Activated T-helper 17 cell treated with anti-CD3 and anti-CD28 coated beads, Interleukin-2, amount 50 U/mL, for 72 hours (primary cell): ENCODE measurements at regions not wholly inside any gene's neighbourhood (a gene's known extent, or its start where the extent isn't known, plus 50 kb on each side); places are given as distances from the start of the nearest gene placed in this dataset.
"Not testable (repeated sequence)": the region's sequence is repeated elsewhere in the genome, so short reads cannot be mapped to it uniquely, and the experiment has no call there.

Experiments
- ATAC-seq: fragments of 150-1000 bp; cut with Tn5 transposase; replicated peaks from 2 replicates; pipeline ENCODE4 v1.10.0; 2021; ENCODE audit warnings: mild to moderate bottlenecking, moderate library complexity
- H3K27ac Mint-ChIP-seq: one replicate; pipeline ENCODE4 v1.8.0; 2022; ENCODE audit warnings: mixed read lengths
- H3K27me3 Mint-ChIP-seq: one replicate; pipeline ENCODE4 v1.8.0; 2022; ENCODE audit warnings: mixed read lengths
- H3K36me3 Mint-ChIP-seq: one replicate; pipeline ENCODE4 v1.8.0; 2022; ENCODE audit warnings: low read depth, mild to moderate bottlenecking, mixed read lengths
- H3K4me1 Mint-ChIP-seq: one replicate; pipeline ENCODE4 v1.8.0; 2022; ENCODE audit warnings: mixed read lengths
- H3K4me3 Mint-ChIP-seq: one replicate; pipeline ENCODE4 v1.8.0; 2022; ENCODE audit warnings: mild to moderate bottlenecking, mixed read lengths
- H3K9me3 Mint-ChIP-seq: one replicate; pipeline ENCODE4 v1.8.0; 2022; ENCODE audit warnings: mixed read lengths

DNA sequence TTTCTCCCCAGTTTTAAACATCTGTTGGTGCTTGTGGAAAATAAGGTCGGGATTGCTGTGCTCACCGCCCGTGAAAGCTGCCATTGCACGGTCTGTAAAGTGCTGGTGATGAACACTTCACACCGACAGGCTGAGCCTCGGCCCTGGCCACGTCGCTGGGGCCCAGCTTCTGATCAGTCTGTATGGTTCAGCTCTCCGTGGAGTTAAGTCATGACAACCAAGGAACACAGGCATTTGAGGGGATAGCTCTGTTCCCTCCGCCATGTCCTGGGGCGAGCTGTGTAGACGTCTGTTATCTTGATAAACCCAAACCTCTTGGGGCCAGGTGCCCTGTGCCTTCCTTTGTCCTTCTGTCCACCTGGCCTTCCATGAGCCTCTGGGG, 110.6 kb downstream of the METRNL start:
- H3K27ac Mint-ChIP-seq = no peak overlapping the region
- H3K9me3 Mint-ChIP-seq = no peaks in the 10 kb centered on the region
- H3K27me3 Mint-ChIP-seq = no peaks in the 10 kb centered on the region
- no peaks in the 10 kb centered on the region for H3K36me3 Mint-ChIP-seq
- H3K4me1 Mint-ChIP-seq = no peaks in the 10 kb centered on the region
- ATAC-seq = no peak
- no peak overlapping the region for H3K4me3 Mint-ChIP-seq

DNA sequence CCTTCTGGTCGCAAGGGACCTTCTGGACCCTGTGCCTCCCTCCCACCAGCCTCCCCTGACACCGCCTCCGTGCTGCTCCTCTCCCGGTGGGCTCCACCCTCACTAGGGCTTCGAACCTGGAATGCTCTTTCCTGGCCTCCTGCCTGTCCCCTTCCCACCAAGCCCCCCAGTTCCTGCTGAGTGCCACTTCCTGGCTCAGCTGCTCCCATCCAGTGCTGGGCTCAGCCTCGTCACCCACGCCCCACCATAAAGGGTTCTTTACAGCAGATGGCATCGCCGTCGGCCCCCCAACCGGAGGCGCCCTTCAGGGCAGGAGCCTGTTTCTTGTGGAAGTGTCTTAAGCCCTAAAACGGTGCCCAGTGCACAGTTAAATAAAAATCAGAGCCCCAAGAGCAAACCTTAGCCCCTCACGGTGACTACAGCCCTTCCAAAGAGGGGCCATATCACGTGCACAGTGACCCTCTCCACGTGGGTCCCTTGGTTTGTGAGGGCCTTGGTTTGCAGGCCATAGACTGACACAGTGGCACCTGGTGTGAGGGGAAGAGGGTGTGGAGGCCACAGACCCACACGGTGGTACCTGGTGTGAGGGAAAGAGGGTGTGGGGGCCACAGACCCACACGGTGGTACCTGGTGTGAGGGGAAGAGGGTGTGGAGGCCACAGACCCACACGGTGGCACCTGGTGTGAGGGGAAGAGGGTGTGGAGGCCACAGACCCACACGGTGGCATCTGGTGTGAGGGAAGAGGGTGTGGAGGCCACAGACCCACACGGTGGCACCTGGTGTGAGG, 111.4 kb downstream of the METRNL start:
- Mint-ChIP-seq H3K4me1 (no peaks in the 10 kb centered on the region), H3K9me3 (no peaks in the 10 kb centered on the region), H3K27me3 (no peaks in the 10 kb centered on the region), H3K4me3 (no peak overlapping the region), H3K27ac (peak overlapping the region; percentile 46), H3K36me3 (no peaks in the 10 kb centered on the region)
- ATAC-seq = no peak

- H3K27ac Mint-ChIP-seq = peak overlapping the region; percentile 46
- H3K36me3 Mint-ChIP-seq = no peaks in the 10 kb centered on the region
- H3K27me3 Mint-ChIP-seq = no peaks in the 10 kb centered on the region
- H3K4me3 Mint-ChIP-seq = no peak overlapping the region
- no peak for ATAC-seq
- H3K9me3 Mint-ChIP-seq = no peaks in the 10 kb centered on the region
- H3K4me1 Mint-ChIP-seq = no peaks in the 10 kb centered on the region
Measured at GRCh38 chr17:83191388-83192160, 112.2 kb downstream of the METRNL start.

DNA sequence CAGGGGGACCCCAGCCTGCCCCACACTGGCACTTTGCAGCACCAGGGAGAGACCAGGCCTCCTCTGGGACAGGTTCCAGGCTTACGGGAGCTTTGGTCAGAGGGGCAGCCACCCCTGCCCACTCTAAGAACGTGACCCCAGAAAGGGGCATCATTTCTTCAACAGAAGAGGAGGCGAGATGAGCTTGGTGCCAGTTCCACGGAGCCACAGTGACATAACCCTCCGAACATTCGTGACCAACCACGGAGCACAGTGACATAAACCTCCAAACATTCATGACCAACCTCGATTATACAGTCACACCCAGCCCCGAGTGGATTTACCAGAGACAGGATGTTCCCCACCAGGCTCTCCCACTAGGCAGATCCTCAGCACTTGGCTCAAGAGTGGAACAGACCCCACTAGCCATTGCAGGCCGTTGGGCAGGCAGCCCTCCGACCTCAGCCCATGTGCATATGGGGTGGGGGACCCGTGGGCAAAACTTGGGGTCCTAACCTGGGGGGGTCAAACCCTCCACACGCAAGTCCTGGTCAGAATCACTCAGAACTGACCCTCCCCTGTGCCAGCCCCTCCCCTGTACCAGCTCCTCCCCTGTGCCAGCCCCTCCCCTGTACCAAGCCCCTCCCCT, 112.9 kb downstream of the METRNL start:
- Mint-ChIP-seq H3K27ac (no peak overlapping the region), H3K4me1 (no peaks in the 10 kb centered on the region), H3K9me3 (no peaks in the 10 kb centered on the region), H3K27me3 (no peaks in the 10 kb centered on the region), H3K36me3 (no peaks in the 10 kb centered on the region), H3K4me3 (no peak overlapping the region)
- ATAC-seq = no peak

DNA sequence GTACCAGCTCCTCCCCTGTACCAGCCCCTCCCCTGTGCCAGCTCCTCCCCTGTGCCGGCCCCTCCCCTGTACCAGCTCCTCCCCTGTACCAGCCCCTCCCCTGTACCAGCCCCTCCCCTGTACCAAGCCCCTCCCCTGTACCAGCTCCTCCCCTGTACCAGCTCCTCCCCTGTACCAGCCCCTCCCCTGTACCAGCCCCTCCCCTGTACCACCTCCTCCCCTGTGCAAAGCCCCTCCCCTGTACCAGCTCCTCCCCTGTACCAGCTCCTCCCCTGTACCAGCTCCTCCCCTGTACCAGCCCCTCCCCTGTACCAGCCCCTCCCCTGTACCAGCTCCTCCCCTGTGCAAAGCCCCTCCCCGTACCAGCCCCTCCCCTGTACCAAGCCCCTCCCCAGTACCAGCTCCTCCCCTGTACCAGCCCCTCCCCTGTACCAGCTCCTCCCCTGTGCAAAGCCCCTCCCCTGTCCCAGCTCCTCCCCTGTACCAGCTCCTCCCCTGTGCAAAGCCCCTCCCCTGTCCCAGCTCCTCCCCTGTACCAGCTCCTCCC, 113.5 kb downstream of the METRNL start:
- H3K36me3 Mint-ChIP-seq, H3K9me3 Mint-ChIP-seq, H3K27ac Mint-ChIP-seq, H3K4me1 Mint-ChIP-seq, H3K27me3 Mint-ChIP-seq, H3K4me3 Mint-ChIP-seq, ATAC-seq: not testable (repeated sequence)

DNA sequence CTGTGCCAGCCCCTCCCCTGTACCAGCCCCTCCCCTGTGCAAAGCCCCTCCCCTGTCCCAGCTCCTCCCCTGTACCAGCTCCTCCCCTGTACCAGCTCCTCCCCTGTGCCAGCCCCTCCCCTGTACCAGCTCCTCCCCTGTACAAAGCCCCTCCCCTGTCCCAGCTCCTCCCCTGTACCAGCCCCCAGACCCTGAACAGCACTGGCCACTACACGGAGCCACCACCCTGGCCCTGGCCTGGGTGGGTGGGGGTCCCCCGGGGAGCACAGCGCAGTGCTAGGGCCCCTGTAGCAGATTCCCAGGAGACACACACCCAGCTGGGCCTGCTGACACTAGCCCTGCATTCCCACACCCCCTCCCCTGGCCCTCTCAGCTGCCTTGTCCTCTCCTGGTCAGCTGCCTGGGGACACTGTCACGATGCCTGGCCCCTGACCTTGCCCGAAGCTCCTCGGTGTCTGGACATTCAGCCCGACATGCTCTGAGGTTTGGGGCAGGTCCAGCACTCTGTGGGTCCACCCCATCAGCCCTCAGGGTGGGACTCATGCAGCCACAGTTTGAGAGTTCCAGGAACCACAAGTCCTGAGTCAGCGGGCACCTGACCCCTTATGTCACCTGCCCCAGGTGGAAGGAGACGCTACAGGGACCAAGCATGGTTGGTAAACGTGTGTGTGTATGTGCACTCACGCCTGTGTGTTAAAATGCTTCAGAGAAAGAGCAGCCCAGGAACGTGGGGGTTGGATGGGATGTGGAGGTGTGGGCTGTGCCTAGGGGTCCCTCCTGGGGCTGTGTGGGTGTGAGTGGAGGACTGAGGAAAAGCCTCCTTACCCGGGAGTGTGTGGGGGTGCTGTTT, 114.2 kb downstream of the METRNL start:
- Mint-ChIP-seq H3K36me3 (no peaks in the 10 kb centered on the region), H3K27ac (no peak overlapping the region), H3K9me3 (no peaks in the 10 kb centered on the region), H3K4me1 (no peaks in the 10 kb centered on the region), H3K27me3 (no peaks in the 10 kb centered on the region), H3K4me3 (peak overlapping the region; percentile 7)
- ATAC-seq = peak; percentile 55

DNA sequence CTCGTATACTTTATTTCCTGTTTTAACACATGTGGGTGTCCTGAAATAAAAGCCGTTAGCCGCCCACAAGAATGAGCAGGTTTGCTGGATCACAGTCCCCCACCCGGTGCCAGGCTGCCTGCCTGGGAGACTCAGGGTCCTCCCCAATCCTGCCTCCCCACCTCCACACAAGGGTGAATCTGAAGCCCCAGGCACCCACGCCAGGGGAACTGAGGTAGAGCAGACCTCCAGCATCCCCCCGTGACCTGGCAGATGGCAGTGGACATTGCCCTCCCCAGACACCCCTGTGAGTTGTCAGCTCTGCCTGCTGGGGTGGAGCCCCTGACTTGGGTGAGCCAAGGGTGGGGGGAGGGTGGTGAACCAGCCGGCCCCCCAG, 114.8 kb downstream of the METRNL start:
- ATAC-seq = no peak
- H3K9me3 Mint-ChIP-seq = no peaks in the 10 kb centered on the region
- peak overlapping the region; percentile 7 for H3K4me3 Mint-ChIP-seq
- H3K4me1 Mint-ChIP-seq = peaks cover 2% of the 10 kb centered on the region
- H3K27me3 Mint-ChIP-seq = no peaks in the 10 kb centered on the region
- H3K27ac Mint-ChIP-seq = no peak overlapping the region
- H3K36me3 Mint-ChIP-seq = no peaks in the 10 kb centered on the region

GRCh38 chr17:83194761-83195329, 115.4 kb downstream of the METRNL start:
- H3K4me3 Mint-ChIP-seq = no peak overlapping the region
- ATAC-seq = no peak
- H3K27me3 Mint-ChIP-seq = no peaks in the 10 kb centered on the region
- no peaks in the 10 kb centered on the region for H3K9me3 Mint-ChIP-seq
- peaks cover 7% of the 10 kb centered on the region for H3K4me1 Mint-ChIP-seq
- H3K27ac Mint-ChIP-seq = no peak overlapping the region
- no peaks in the 10 kb centered on the region for H3K36me3 Mint-ChIP-seq

DNA sequence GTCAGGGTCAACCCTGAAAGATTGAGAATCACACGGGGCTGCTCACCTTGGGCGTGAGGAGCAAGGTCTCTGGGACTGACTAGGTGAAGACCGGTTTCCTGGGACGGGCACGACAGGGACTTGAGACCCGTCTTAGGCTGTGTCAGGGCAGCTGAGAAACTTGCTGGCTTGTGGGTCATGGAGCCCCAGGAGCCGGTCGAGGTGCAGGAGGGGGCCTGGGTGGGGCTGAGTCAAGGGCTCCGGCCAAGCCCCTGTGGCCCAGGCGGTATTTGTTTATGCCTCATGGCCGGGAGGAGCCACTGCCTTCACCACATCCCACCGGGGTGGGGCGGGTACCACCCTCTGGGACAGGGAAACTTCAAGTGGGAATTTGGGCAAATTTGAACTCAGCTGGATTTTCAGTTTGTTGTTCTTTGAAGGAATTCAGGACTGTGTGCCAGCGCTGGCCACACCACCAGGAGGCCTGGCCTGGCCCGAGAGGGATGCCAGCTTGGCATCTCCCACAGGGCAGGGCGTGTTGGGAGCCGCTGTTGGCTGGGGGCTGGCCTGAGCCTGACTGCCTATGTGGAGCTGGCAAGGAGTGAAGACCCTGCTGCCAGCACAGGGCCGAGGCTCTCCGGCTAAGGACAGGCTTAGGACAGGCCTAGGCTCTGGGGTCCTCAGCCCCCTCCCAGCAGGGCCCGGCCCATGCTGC, 116.1 kb downstream of the METRNL start:
- H3K36me3 Mint-ChIP-seq = no peaks in the 10 kb centered on the region
- no peak for ATAC-seq
- no peaks in the 10 kb centered on the region for H3K9me3 Mint-ChIP-seq
- no peaks in the 10 kb centered on the region for H3K27me3 Mint-ChIP-seq
- H3K4me1 Mint-ChIP-seq = peaks cover 13% of the 10 kb centered on the region
- H3K27ac Mint-ChIP-seq = no peak overlapping the region
- no peak overlapping the region for H3K4me3 Mint-ChIP-seq

DNA sequence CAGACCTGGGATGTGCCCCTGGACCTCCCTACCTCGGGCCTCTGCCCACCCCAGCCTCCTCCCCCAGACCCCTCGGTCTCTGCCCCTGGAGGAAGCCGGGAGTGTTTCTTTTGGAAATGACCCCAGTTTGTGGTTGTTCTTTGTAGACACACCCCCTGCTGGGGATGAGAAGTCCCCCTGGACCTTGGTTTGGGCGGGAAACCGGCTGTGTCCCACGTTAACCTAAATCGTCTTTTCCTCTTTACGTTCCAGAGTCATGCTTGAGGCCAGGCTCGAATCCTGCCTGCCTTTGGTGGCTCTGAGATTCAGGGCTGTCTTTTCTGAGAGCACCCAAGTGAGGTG, 116.6 kb downstream of the METRNL start:
- Mint-ChIP-seq H3K27me3 (no peaks in the 10 kb centered on the region), H3K9me3 (no peaks in the 10 kb centered on the region), H3K4me1 (peaks cover 13% of the 10 kb centered on the region), H3K36me3 (no peaks in the 10 kb centered on the region), H3K4me3 (no peak overlapping the region), H3K27ac (no peak overlapping the region)
- ATAC-seq = no peak

DNA sequence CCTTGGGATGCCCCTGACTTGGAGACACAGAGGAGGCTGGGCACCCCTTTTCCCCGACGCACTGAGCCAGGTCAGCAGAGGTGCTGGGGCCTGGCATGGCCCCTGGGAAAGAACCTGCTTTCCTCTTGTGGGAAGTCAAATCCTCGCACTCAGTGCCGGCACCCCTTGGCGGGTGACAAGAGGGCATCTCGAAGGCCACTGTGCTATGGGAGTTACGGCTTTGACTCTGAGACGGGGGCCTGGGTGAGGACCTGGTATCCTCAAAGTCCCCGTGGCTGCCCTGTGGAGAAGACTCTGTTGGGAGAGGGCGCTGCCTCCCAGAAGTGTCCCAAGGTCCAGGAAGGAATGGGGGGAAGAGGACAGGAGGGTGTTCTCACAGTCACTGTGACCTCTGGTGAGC, 117.0 kb downstream of the METRNL start:
- H3K9me3 Mint-ChIP-seq = no peaks in the 10 kb centered on the region
- H3K4me3 Mint-ChIP-seq = no peak overlapping the region
- H3K36me3 Mint-ChIP-seq = no peaks in the 10 kb centered on the region
- H3K4me1 Mint-ChIP-seq = peaks cover 13% of the 10 kb centered on the region
- H3K27me3 Mint-ChIP-seq = no peaks in the 10 kb centered on the region
- no peak for ATAC-seq
- no peak overlapping the region for H3K27ac Mint-ChIP-seq

DNA sequence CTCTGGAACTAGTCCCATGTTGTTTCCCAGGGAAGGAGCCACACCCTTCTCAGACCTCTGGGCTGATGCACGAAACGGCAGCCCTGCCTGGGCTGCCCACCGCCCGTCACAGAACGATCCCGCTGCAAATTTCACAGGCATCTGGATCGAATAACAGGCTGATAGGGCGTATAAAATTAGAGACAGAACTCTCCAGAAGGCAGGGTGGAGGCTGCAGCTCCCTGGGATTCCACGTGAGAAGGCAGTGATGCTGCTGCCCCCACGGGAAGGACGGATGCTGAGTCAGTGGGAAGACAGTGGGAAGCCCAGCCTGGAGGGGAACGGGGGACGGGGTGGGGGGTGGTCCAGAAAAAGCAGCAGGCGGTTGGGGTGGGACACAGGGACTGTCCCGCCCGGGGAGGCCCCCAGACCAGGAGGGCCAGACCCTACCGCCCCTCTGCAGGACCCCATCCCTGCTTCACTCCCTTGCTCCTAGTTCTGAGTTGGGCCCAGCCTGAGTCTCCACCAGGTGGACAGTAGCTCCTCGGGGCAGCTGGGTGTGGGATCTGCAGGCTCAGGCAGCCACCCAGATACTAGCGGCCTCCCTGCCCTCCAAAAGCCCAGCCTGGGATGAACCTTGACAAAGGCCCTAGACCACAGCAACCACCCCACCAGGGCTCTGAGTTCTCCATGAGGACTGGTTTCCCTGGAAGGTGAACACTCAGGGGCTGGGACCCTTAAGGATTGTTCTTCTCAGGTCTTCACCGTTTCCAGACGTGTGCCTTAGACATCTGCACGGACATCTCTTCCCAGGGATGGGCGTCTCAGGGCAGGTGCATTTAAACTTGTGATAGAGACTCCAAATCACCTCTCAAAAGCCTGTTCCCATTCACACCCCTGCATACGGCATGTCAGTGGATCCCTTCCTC, 117.8 kb downstream of the METRNL start:
- H3K36me3 Mint-ChIP-seq = no peaks in the 10 kb centered on the region
- no peak for ATAC-seq
- no peak overlapping the region for H3K27ac Mint-ChIP-seq
- H3K27me3 Mint-ChIP-seq = no peaks in the 10 kb centered on the region
- H3K4me3 Mint-ChIP-seq = no peak overlapping the region
- peaks cover 13% of the 10 kb centered on the region for H3K4me1 Mint-ChIP-seq
- H3K9me3 Mint-ChIP-seq = no peaks in the 10 kb centered on the region
